ENCODE measurements at regions not wholly inside any gene's neighbourhood (a gene's known extent, or its start where the extent isn't known, plus 50 kb on each side); places are given as distances from the start of the nearest gene placed in this dataset.

GRCh38 chr13:68550330-68550729, 1320.2 kb upstream of the PCDH9 start:
- no peak for TF ChIP-seq EZH2 (IDR thresholded peaks at IDR 0.05)
- TF ChIP-seq POLR2AphosphoS5 (IDR thresholded peaks at IDR 0.05; ENCODE audit: borderline replicate concordance, low read depth, low read length): no peak
- no peak for TF ChIP-seq FOXP2 (optimal IDR thresholded peaks at IDR 0.05; ENCODE audit: control extremely low read depth, extremely low read length, insufficient read depth)

Measured in SK-N-MC (cell line).